ENCODE measurements at regions not wholly inside any gene's neighbourhood (a gene's known extent, or its start where the extent isn't known, plus 50 kb on each side); places are given as distances from the start of the nearest gene placed in this dataset.

DNA sequence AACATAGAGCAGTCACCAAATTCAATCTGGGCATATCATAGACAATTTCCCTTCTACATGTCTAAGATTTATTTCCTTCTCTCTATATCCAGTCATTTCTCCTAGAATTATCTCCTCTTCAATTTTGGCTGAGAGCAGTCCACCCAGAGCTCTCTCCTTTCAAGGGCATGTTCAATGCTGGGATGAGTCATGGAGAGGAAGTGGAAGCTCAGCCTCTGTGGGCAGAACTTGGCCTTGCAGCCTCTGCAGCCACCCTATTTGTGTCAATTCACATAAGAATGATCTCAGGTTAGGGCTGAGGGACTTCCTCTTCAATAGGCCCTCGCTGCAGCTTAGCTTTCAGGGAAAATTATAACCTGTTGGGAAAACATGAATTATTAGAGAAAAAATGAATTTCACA lies 560.8 kb downstream of the POM121L12 start:
- TF ChIP-seq, protein P1, sequence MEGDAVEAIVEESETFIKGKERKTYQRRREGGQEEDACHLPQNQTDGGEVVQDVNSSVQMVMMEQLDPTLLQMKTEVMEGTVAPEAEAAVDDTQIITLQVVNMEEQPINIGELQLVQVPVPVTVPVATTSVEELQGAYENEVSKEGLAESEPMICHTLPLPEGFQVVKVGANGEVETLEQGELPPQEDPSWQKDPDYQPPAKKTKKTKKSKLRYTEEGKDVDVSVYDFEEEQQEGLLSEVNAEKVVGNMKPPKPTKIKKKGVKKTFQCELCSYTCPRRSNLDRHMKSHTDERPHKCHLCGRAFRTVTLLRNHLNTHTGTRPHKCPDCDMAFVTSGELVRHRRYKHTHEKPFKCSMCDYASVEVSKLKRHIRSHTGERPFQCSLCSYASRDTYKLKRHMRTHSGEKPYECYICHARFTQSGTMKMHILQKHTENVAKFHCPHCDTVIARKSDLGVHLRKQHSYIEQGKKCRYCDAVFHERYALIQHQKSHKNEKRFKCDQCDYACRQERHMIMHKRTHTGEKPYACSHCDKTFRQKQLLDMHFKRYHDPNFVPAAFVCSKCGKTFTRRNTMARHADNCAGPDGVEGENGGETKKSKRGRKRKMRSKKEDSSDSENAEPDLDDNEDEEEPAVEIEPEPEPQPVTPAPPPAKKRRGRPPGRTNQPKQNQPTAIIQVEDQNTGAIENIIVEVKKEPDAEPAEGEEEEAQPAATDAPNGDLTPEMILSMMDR (IDR thresholded peaks at IDR 0.05; ENCODE audit: unreplicated experiment in 3 of 3), result no peak
- Mint-ChIP-seq H3K4me3 (no peak overlapping the region), H3K9me3 (no peaks in the 10 kb centered on the region), H3K36me3 (ENCODE audit: low read depth) (no peaks in the 10 kb centered on the region), H3K27me3 (ENCODE audit: low read depth) (no peaks in the 10 kb centered on the region), H3K27ac (no peak overlapping the region), H3K4me1 (no peaks in the 10 kb centered on the region)

DNA sequence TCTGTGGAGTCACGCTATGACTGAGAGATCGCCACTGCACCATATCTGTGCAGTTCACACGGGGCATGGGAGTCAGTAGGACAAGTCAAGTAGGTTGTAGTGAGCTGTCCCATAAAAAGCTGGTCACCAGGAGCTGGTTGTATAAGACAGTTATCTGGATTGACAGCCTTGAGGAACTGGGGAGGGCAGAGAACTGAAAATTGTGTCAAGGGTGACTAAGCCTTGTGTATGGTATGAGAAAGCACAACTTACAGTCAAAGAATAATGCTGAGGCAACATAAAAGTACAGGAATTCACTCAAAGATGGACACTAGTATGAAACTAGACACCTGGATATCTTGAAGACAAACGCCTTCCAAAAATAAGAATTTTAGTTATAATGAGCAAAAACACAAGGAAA lies 564.9 kb downstream of the POM121L12 start:
- H3K4me3 Mint-ChIP-seq, result no peak overlapping the region
- H3K4me1 Mint-ChIP-seq, result no peaks in the 10 kb centered on the region
- H3K36me3 Mint-ChIP-seq (ENCODE audit: low read depth), result no peaks in the 10 kb centered on the region
- H3K27me3 Mint-ChIP-seq (ENCODE audit: low read depth), result no peaks in the 10 kb centered on the region
- H3K27ac Mint-ChIP-seq, result no peak overlapping the region
- TF ChIP-seq, protein P1 (IDR thresholded peaks at IDR 0.05; ENCODE audit: unreplicated experiment in 3 of 3), result no peak
- H3K9me3 Mint-ChIP-seq, result no peaks in the 10 kb centered on the region

- H3K9me3 Mint-ChIP-seq, result no peaks in the 10 kb centered on the region
- no peaks in the 10 kb centered on the region for H3K27me3 Mint-ChIP-seq (ENCODE audit: low read depth)
- H3K4me1 Mint-ChIP-seq, result no peaks in the 10 kb centered on the region
- TF ChIP-seq, protein P1 (IDR thresholded peaks at IDR 0.05; ENCODE audit: unreplicated experiment in 3 of 3), result no peak
- H3K4me3 Mint-ChIP-seq, result no peak overlapping the region
- no peaks in the 10 kb centered on the region for H3K36me3 Mint-ChIP-seq (ENCODE audit: low read depth)
- H3K27ac Mint-ChIP-seq, result no peak overlapping the region
These were observed 567.5 kb downstream of the POM121L12 start for GRCh38 chr7:53602817-53603418.

GRCh38 chr7:53603461-53603860 lies 568.0 kb downstream of the POM121L12 start:
- H3K27me3 Mint-ChIP-seq (ENCODE audit: low read depth), result no peaks in the 10 kb centered on the region
- no peak overlapping the region for H3K27ac Mint-ChIP-seq
- TF ChIP-seq, protein P1 (IDR thresholded peaks at IDR 0.05; ENCODE audit: unreplicated experiment in 3 of 3), result no peak
- H3K4me1 Mint-ChIP-seq, result no peaks in the 10 kb centered on the region
- H3K36me3 Mint-ChIP-seq (ENCODE audit: low read depth), result no peaks in the 10 kb centered on the region
- H3K4me3 Mint-ChIP-seq, result no peak overlapping the region
- no peaks in the 10 kb centered on the region for H3K9me3 Mint-ChIP-seq

GRCh38 chr7:53604201-53604600 lies 568.8 kb downstream of the POM121L12 start:
- no peaks in the 10 kb centered on the region for H3K4me1 Mint-ChIP-seq
- H3K27ac Mint-ChIP-seq, result no peak overlapping the region
- no peaks in the 10 kb centered on the region for H3K9me3 Mint-ChIP-seq
- no peaks in the 10 kb centered on the region for H3K27me3 Mint-ChIP-seq (ENCODE audit: low read depth)
- TF ChIP-seq, protein P1 (IDR thresholded peaks at IDR 0.05; ENCODE audit: unreplicated experiment in 3 of 3), result no peak
- no peaks in the 10 kb centered on the region for H3K36me3 Mint-ChIP-seq (ENCODE audit: low read depth)
- H3K4me3 Mint-ChIP-seq, result no peak overlapping the region

- TF ChIP-seq, protein P1 (IDR thresholded peaks at IDR 0.05; ENCODE audit: unreplicated experiment in 3 of 3), result no peak
- no peaks in the 10 kb centered on the region for H3K4me1 Mint-ChIP-seq
- no peak overlapping the region for H3K27ac Mint-ChIP-seq
- no peaks in the 10 kb centered on the region for H3K9me3 Mint-ChIP-seq
- no peaks in the 10 kb centered on the region for H3K36me3 Mint-ChIP-seq (ENCODE audit: low read depth)
- no peak overlapping the region for H3K4me3 Mint-ChIP-seq
- H3K27me3 Mint-ChIP-seq (ENCODE audit: low read depth), result no peaks in the 10 kb centered on the region
These were observed 572.5 kb downstream of the POM121L12 start for GRCh38 chr7:53607961-53608360.
